K562 (cell line): ENCODE measurements at regions not wholly inside any gene's neighbourhood (a gene's known extent, or its start where the extent isn't known, plus 50 kb on each side); places are given as distances from the start of the nearest gene placed in this dataset.

ENCODE experiments used
- AFF4 ChIP-seq: sonication (generic); formaldehyde crosslinking; IDR thresholded peaks from 2 replicates; pipeline ENCODE4 v1.8.0; 2023; ENCODE audit warnings: mild to moderate bottlenecking, missing genetic modification reagents
- CTCF ChIP-seq, 3 experiments: IDR thresholded peaks in 2 of 3; conservative IDR thresholded peaks in 1 of 3; 2 replicates each; pipeline ENCODE4 v1.5.1; 2011 to 2012; ENCODE audit warnings: low read length in 3 of 3, mild to moderate bottlenecking in 3 of 3, control low read depth in 2 of 3, improper control_type of control experiment in 1 of 3, inconsistent platforms in 1 of 3, low read depth in 1 of 3, mixed read lengths in 1 of 3, moderate library complexity in 1 of 3; ENCODE audit not compliant: insufficient read depth in 2 of 3
- MAFF ChIP-seq: IDR thresholded peaks from 2 replicates; pipeline ENCODE4 v1.6.1; 2012; ENCODE audit warnings: low read length, improper control_type of control experiment
- MLX ChIP-seq, 2 experiments: fragments of 450-650 bp in 1 of 2; sonication (generic) in 1 of 2; formaldehyde crosslinking; conservative IDR thresholded peaks; 2 replicates each; pipeline versions ENCODE4 v1.4.0 to v1.8.1; 2020 to 2022; ENCODE audit warnings: mild to moderate bottlenecking in 1 of 2, missing genetic modification reagents in 1 of 2
- STAT5B ChIP-seq: fragments of 250-450 bp; sonication (Bioruptor Pico); IDR thresholded peaks from 2 replicates; pipeline ENCODE4 v1.8.0; 2021; ENCODE audit warnings: mild to moderate bottlenecking, inconsistent platforms
- TFAP4 ChIP-seq: sonication (generic); formaldehyde crosslinking; IDR thresholded peaks from 2 replicates; pipeline ENCODE4 v1.8.0; 2022; ENCODE audit warnings: missing genetic modification reagents, mild to moderate bottlenecking, moderate library complexity, borderline replicate concordance
- ZSCAN29 ChIP-seq: fragments of 450-650 bp; IDR thresholded peaks from 2 replicates; pipeline ENCODE4 v1.6.1; 2017

- no peak for TF ChIP-seq MLX (CRISPR knock-in tag; conservative IDR thresholded peaks at IDR 0.05)
- TF ChIP-seq MAFF: no peak
- no peak for TF ChIP-seq TFAP4 (CRISPR knock-in tag)
- no peak for TF ChIP-seq AFF4 (CRISPR knock-in tag)
- TF ChIP-seq ZSCAN29: no peak
- TF ChIP-seq CTCF (IDR thresholded peaks at IDR 0.05 in 2 of 3, conservative IDR thresholded peaks at IDR 0.05 in 1 of 3; ENCODE audit: insufficient read depth in 2 of 3, low read depth in 1 of 3, low read length in 3 of 3): no peak
- no peak for TF ChIP-seq STAT5B (CRISPR knock-in tag)
Observed at GRCh38 chr17:53406907-53407306, 415.8 kb upstream of the KIF2B start.
